ENCODE measurements at regions not wholly inside any gene's neighbourhood (a gene's known extent, or its start where the extent isn't known, plus 50 kb on each side); places are given as distances from the start of the nearest gene placed in this dataset.

- TF ChIP-seq MAX (IDR thresholded peaks at IDR 0.05) (no peak), TAF1 (IDR thresholded peaks at IDR 0.05; ENCODE audit: low read depth) (no peak), FOXM1 (IDR thresholded peaks at IDR 0.05; ENCODE audit: borderline replicate concordance, low read depth) (no peak), YY1 (IDR thresholded peaks at IDR 0.05; ENCODE audit: low read depth) (no peak), EP300 (IDR thresholded peaks at IDR 0.05; ENCODE audit: borderline replicate concordance) (no peak), REST (IDR thresholded peaks at IDR 0.05; ENCODE audit: low read depth) (no peak), RAD21 (IDR thresholded peaks at IDR 0.05; ENCODE audit: low read depth) (no peak)
These were observed 85.8 kb upstream of the DNAJC10 start for GRCh38 chr2:182630207-182630606.

All from Ishikawa (cell line).